HFFc6 (cell line): ENCODE measurements at regions not wholly inside any gene's neighbourhood (a gene's known extent, or its start where the extent isn't known, plus 50 kb on each side); places are given as distances from the start of the nearest gene placed in this dataset.

ENCODE experiments used
- DNase-seq: peaks from one replicate; pipeline ENCODE4 v3.0.0-alpha.2; 2018
- H3K27ac Mint-ChIP-seq: 2 replicates; pipeline ENCODE4 v1.8.0; 2020; ENCODE audit warnings: mild to moderate bottlenecking, mixed read lengths
- H3K27me3 Mint-ChIP-seq: 2 replicates; pipeline ENCODE4 v1.8.0; 2021; ENCODE audit warnings: mild to moderate bottlenecking, moderate library complexity, mixed read lengths; ENCODE audit not compliant: insufficient read depth
- H3K36me3 Mint-ChIP-seq: 2 replicates; pipeline ENCODE4 v1.8.0; 2021; ENCODE audit warnings: low read depth, mixed read lengths
- H3K4me1 Mint-ChIP-seq: 2 replicates; pipeline ENCODE4 v1.8.0; 2020; ENCODE audit warnings: low read depth, mixed read lengths
- H3K4me3 Mint-ChIP-seq: 2 replicates; pipeline ENCODE4 v1.8.0; 2020; ENCODE audit warnings: mild to moderate bottlenecking, moderate library complexity, mixed read lengths
- H3K9me3 Mint-ChIP-seq: 2 replicates; pipeline ENCODE4 v1.8.0; 2020; ENCODE audit warnings: mild to moderate bottlenecking, mixed read lengths
- TF ChIP-seq, protein P1 (sequence below): fragments of 200-600 bp; sonication (generic); IDR thresholded peaks from 2 replicates; pipeline ENCODE4 v1.5.0; 2021; ENCODE audit warnings: antibody characterized with exemption, mild to moderate bottlenecking

- H3K27me3 Mint-ChIP-seq, result no peaks in the 10 kb centered on the region; the same call in 1 of the 2 replicates
- no peaks in the 10 kb centered on the region for H3K4me1 Mint-ChIP-seq
- no peaks in the 10 kb centered on the region for H3K9me3 Mint-ChIP-seq
- no peak overlapping the region for H3K27ac Mint-ChIP-seq
- no peaks in the 10 kb centered on the region for H3K36me3 Mint-ChIP-seq
- H3K4me3 Mint-ChIP-seq, result no peak overlapping the region
- TF ChIP-seq, protein P1, sequence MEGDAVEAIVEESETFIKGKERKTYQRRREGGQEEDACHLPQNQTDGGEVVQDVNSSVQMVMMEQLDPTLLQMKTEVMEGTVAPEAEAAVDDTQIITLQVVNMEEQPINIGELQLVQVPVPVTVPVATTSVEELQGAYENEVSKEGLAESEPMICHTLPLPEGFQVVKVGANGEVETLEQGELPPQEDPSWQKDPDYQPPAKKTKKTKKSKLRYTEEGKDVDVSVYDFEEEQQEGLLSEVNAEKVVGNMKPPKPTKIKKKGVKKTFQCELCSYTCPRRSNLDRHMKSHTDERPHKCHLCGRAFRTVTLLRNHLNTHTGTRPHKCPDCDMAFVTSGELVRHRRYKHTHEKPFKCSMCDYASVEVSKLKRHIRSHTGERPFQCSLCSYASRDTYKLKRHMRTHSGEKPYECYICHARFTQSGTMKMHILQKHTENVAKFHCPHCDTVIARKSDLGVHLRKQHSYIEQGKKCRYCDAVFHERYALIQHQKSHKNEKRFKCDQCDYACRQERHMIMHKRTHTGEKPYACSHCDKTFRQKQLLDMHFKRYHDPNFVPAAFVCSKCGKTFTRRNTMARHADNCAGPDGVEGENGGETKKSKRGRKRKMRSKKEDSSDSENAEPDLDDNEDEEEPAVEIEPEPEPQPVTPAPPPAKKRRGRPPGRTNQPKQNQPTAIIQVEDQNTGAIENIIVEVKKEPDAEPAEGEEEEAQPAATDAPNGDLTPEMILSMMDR, result no peak
- no peak for DNase-seq
Observed at GRCh38 chr3:81859524-81859923, 98.1 kb upstream of the GBE1 start.

- TF ChIP-seq, protein P1, result no peak
- no peak for DNase-seq
- Mint-ChIP-seq H3K4me3 (no peak overlapping the region), H3K9me3 (no peaks in the 10 kb centered on the region), H3K27ac (no peak overlapping the region), H3K27me3 (peaks cover under 1% of the 10 kb centered on the region; the same call in 1 of the 2 replicates), H3K36me3 (no peaks in the 10 kb centered on the region), H3K4me1 (no peaks in the 10 kb centered on the region)
Observed at GRCh38 chr3:81853431-81853830, 92.0 kb upstream of the GBE1 start.

- no peak overlapping the region for H3K4me3 Mint-ChIP-seq
- H3K9me3 Mint-ChIP-seq, result no peaks in the 10 kb centered on the region
- DNase-seq, result no peak
- H3K27ac Mint-ChIP-seq, result no peak overlapping the region
- H3K27me3 Mint-ChIP-seq, result peaks cover 3% of the 10 kb centered on the region
- TF ChIP-seq, protein P1, result no peak
- no peaks in the 10 kb centered on the region for H3K4me1 Mint-ChIP-seq
- no peaks in the 10 kb centered on the region for H3K36me3 Mint-ChIP-seq
Observed at GRCh38 chr3:81851176-81851575, 89.7 kb upstream of the GBE1 start.

DNA sequence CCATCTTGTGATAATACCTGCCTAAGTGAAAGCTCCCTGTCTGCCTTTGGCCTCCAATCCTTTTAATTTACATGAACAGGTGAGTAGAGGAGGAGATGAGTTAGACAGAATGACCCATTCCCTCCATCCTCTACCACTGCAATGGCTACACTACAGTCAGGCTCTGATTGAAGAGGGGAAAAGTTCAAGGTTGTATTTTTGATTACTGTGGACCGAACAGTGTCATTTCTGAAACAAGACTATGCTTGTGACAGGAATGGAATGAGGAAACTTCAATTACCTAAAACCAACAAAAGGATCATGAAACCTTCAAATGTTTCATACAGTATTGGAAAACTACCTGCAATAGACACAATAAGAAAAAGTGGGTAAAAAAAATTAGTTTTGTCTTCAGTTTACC, 85.5 kb upstream of the GBE1 start:
- TF ChIP-seq, protein P1, result no peak

DNA sequence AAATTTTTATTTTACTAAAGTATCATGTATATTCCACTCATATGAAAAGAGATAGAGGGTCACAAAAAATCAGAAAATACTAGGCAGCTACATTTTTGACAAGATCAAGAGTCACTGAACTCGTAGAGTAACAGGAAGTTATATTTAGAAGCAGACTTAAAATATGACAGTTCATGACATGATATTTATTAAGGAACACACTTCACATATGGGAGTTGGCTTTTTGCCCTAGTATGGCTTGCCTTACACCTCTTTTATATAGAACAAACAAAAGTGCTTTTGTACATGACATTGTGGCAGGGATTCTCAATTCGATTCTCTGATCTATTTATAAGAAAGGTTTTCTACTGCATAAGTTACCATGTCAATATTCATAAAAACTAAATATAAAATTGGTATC, 80.1 kb upstream of the GBE1 start:
- DNase-seq, result no peak
- Mint-ChIP-seq H3K4me1 (no peaks in the 10 kb centered on the region), H3K36me3 (no peaks in the 10 kb centered on the region), H3K27ac (no peak overlapping the region), H3K9me3 (no peaks in the 10 kb centered on the region), H3K27me3 (peaks cover 3% of the 10 kb centered on the region; the same call in 1 of the 2 replicates), H3K4me3 (no peak overlapping the region)
- TF ChIP-seq, protein P1, result no peak

More for the DNA sequence above, 85.5 kb upstream of the GBE1 start:
- H3K27ac Mint-ChIP-seq, result no peak overlapping the region
- H3K4me3 Mint-ChIP-seq, result no peak overlapping the region
- DNase-seq, result no peak
- H3K27me3 Mint-ChIP-seq, result peaks cover 6% of the 10 kb centered on the region
- H3K4me1 Mint-ChIP-seq, result no peaks in the 10 kb centered on the region
- no peaks in the 10 kb centered on the region for H3K36me3 Mint-ChIP-seq
- no peaks in the 10 kb centered on the region for H3K9me3 Mint-ChIP-seq

DNA sequence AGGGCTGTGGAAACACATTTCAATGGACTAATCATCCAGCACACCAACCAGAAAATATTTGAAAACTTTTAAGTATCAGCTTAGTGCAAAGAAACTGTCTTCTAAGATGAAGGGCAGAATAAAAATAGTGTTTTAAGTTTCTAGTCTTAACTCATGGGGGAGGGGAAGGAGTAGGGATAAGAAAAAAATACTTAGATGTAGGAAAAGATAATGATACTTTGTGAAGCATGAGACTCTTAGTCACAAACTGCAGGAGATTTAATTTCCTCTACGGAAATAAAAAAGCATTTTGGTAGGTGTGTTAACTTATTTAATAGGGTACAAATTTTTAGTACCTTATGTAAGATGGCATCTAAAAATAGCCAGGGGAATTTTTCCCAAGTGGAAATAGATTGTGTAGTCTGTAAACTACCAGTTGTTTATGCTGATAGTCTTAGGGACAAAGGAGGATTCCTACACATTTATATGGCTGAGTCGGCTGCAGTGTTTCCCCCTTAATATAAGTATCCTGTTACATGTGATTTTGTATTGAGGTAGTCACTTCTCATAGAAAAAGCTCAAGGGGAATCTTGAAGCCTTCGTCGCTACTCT, 78.2 kb upstream of the GBE1 start:
- Mint-ChIP-seq H3K36me3 (no peaks in the 10 kb centered on the region), H3K27ac (no peak overlapping the region), H3K4me1 (no peaks in the 10 kb centered on the region), H3K9me3 (no peaks in the 10 kb centered on the region), H3K27me3 (peaks cover 3% of the 10 kb centered on the region; the same call in 1 of the 2 replicates), H3K4me3 (no peak overlapping the region)
- DNase-seq, result no peak
- TF ChIP-seq, protein P1, result no peak
